Epidermal melanocyte (primary cell): ENCODE measurements at regions not wholly inside any gene's neighbourhood (a gene's known extent, or its start where the extent isn't known, plus 50 kb on each side); places are given as distances from the start of the nearest gene placed in this dataset.

Experiments
- DNase-seq: peaks from one replicate; pipeline ENCODE4 v3.0.0; 2011; ENCODE audit warnings: low spot score; ENCODE audit not compliant: insufficient read length

DNA sequence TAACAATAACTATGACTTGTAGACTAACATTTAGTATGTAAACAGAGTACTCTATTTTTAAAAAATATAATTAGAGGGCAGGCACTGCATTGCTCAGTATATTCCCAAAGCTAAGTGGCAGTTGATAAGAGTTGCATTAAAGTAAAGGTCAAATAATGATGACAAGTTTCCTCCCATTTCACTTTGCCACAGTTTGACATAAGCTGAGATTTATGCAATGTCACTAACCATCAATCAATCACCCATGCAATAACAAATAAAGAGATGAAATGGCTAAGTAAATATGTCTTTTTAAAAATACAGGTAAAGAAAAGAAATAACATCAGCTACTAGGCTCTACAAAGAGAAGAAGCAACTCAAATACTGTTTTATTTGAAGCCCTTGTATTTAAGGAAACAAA lies 673.4 kb downstream of the PCDH18 start:
- DNase-seq, result no peak

DNA sequence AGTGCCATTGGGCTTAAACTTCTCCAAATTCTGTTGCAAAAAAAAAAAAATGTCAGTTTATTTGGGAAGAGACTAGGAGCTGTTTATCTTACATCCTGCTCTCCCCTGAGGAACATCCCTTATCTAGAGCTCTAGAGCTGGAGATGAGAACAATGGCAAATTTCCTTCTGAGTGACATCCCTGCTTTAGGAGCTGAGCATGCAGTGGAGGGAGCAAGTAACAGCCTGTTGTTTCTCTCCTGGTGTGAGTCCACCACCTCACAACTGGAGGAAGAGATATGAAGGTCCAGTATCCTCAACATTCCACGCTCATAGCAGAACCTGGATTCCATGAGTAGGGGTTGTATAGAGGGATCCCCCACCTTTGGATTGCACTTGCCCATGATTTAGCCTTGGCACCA lies 676.4 kb downstream of the PCDH18 start:
- no peak for DNase-seq

DNA sequence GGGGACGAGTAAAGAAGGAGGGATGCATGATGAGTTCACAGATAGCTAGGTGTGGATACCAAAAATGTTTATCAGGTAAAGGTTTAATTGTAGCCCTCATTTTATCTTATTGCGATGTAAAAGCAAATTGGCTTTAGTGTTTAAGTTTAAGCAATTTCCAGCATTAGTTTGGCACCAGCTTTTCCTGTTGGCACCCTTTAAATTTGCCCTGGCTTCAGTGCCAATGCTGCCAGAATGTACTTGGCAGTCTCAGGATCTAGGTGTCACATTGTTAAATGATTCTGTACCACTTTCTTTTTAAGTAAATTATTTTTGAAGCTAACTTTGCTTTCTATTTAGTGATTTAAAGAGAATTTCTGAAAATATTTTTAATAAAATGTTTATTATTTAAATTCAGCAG lies 681.8 kb downstream of the PCDH18 start:
- no peak for DNase-seq

DNA sequence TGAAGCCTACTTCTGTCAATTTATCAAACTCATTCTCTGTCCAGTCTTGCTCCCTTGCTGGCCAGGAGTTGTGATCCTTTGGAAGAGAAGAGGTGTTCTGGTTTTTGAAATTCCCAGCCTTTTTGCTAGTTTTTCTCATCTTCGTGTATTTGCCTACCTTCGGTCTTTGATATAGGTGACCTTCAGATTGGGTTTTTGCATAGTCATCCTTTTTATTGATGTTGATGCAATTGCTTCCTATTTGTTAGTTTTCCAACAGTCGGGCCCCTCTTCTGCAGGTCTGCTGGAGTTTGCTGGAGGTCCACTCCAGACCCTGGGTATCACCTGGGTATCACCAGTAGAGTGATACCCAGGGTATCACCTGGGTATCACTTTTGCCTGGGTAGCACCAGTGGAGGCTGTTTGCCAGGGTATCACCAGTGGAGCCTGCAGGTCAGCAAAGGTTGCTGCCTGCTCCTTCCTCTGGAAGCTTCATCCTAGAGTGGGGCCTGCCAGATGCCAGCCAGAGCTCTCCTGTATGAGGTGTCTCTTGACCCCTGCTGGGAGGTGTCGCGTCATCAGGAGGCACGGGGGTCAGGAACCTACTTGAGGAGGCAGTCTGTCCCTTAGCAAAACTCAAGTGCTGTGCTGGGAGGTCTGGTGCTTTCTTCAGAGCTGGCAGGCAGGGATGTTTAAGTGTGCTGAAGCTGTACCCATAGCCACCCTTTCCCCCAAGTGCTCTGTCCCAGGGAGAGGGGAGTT lies 684.2 kb downstream of the PCDH18 start:
- DNase-seq, result no peak

DNA sequence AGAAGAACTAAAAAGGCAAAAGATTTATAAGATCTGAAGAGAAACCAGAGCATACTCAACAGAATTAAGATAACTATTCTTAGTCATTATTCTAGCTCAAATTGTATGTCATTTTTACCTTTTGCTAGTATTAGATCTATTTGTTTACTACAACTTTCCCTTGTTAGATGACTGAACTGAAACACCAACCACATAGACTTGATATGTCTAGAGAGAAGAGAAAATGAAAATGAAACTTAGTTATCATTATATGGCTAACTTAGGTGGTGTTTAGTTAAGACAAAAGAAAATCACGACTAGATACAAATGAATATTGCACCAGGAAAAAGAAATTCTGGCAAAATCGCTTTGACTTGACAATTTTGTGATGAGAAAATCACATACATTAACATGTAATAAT lies 690.8 kb downstream of the PCDH18 start:
- DNase-seq, result no peak

DNA sequence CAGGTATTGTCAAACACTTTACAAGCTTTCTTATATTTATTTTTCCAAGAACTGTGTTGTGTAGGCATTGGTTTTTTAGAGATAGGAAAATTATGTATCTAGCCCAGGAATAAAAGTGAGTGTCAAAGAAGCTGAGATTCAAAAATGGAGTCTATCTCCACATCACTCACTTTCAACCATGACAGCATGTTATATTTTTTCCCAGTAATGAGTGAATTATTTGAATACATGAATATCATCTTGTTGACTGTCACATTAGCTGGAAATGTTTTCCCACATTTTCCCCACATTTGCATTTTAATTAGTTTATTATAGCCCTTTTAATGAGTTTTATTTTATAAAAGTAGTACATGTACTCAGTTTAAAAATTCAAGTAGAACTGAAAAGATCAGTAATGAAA lies 693.7 kb downstream of the PCDH18 start:
- no peak for DNase-seq

DNA sequence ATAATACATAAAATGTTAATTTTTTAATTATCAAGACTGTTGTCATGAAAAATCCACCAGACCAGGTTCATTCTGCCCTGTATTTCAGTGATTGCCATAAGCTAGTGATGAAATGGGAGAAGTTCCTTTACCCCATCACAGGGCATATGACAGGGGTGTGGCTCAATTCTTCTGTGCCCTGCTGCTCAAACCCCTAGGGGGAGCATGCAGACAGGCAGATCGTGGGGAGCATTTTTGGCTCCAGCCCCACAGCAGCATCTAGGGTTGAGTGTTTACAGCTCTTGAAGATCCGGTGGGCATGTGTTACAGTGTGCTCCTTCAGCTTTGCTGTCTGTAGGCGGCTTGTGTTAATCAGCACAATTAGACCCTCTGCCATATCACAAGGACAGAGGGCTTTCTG lies 700.7 kb downstream of the PCDH18 start:
- DNase-seq, result no peak

DNA sequence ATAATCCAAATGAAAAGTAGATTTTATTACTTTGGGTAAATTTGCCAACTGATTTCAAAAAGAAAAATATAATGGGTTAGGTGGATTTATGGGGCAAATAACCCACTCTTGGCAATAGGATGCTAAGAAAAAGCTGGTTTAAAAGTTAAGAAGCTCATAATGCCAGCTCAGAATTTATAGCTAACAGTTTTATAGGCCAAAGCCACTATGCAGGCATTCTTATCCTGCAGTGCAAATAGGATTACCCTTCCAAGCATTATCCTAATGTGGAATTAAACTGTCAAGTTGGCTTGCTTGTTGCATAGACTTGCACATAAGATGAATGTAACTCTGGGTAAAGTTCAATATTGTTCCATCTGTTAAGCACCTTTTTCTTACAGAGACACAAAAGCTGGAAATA lies 703.0 kb downstream of the PCDH18 start:
- no peak for DNase-seq

DNA sequence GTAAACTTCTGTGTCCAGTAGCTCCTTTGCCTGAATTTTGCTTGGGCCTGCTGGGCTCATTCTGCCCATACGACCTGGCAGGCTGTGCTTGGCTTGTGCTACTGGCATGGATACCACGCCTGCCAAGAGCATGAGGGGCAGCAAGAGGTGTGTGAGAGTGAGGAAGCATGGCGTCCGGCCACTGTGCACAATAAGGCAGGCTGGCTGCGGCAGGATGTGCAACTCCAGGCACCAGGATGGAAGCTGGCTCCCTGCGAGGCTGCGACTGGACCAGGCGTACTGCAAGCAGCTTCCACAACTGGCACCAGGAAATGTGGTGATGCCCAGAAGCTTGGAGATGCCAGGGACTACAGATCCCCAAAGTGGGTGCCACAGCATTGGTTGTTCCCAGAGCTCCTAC lies 709.3 kb downstream of the PCDH18 start:
- DNase-seq, result no peak

DNA sequence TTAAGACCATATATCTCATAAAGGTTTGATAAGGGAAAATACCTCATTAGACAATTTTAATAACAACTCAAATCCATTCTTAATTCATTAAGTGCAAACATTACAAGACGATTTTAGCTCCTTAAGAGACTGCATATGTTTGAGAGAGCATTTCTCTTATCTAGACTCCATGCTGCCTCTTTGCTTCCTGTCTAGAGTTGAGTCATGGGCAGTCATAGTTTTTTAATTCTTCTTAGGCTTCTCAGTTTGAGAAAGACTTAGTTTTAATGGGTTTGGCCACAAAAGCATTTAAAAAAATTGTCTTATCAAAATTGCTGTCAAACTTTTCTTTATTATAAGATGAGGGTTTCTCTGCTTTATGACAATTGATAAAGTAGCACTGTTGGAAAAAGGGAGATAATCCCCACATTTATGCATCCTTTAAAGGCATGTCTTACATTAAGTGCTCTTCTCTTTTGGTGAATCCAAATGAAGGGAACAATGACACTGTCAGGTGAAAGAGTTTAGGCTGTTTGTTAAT lies 713.4 kb downstream of the PCDH18 start:
- no peak for DNase-seq

DNA sequence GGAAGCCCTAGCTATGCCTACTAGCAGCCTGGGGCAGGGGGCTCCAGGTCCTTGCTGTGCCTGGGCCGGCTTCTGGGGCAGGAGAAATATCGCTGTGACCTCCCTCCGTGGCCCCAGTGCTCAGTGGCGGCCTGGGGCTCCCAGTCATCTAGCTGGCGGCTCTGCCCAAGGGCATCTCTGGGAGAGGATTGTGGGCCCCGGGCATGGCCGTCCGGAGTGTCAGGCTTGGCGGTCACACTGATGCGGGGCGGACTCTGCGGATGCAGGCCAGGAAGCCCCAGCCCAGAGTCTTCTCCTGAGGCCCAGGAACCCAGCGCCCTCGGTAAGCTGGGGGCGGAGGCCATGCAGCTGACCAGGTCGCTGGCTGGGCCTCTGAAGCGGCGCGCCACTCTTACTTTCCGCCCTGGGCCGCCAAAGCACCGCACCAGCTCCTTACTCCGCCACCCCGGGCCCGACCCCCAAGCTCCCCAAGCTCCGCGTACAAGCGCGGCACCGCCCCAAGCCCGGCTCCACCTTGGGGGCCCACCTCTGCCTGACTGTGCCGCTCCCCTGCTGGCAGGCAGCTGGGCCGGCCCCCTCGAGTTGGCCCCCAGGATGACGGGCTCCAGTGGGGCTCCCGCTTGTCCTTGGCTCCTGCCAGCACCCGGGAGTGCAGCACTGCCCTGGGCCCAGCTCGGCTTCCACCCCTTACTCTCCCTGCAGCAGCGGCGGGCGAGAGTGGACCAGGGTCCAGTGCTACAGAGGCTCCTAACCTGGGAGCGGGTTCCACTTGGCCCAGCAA lies 720.0 kb downstream of the PCDH18 start:
- DNase-seq, result no peak

DNA sequence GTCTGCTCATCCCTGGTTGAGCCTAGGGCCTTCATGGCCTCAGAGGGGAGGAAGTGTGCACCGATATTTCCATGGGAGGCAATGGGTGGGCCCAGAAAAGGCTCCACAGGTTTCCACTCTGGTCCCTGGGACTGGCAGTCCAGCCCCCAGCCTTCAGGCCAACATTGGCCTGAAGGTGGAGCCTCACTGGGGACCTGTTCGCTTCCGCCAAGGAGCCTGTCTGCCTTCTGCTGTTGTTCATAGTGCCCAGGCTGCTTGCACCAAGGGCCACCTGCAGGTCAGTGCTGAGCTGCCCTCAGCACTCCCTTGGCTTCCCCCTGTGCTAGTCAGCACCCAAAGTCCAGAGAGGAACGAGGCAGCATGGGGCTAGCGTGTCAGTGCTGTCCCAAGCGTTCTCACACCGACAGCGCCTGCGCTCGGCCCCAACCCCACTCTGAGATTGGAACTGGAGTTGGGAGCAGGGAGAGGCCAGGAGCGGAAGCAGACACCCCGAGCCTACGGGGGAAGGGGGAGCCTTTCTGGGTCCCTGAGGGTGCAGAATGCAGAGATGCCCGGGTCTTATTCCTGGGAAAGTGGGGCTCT lies 720.7 kb downstream of the PCDH18 start:
- no peak for DNase-seq

DNA sequence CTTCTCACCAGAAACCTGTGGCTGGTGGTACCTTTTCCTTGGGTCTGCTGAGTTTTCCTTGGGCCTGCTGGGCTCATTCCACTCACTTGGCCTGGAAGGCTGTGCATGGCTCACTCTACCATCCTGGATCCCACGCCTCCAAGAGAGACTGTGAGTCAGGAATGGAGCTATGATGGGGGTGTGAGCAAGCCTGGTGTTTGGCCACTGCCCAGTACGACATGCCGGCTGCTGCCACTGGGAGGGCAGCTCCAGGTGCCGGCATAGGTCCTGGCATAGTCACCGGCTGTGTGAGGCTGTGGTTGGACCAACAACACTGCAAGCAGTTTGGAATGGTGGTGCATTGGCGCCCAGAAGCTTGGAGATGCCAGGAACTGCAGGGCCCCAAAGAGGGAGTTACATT lies 721.7 kb downstream of the PCDH18 start:
- no peak for DNase-seq

DNA sequence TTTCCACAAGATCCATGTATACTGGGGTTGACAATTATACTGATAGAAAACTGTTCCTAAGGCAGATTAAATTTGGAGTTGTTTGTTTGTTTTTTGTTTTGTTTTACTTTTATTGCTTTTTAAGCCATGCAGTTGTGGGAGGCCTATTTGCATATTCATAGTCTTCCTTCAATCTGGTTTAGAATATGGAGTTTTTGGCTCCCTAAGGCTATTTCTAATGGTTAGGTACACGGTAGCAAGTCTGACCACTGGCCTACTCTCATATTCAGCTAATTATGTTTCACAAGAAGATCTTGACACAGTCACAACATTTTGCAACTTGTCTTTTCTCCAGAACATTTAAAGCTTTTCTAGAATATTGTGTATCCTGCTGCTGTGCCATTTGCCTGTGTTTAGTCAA lies 725.5 kb downstream of the PCDH18 start:
- DNase-seq, result no peak

DNA sequence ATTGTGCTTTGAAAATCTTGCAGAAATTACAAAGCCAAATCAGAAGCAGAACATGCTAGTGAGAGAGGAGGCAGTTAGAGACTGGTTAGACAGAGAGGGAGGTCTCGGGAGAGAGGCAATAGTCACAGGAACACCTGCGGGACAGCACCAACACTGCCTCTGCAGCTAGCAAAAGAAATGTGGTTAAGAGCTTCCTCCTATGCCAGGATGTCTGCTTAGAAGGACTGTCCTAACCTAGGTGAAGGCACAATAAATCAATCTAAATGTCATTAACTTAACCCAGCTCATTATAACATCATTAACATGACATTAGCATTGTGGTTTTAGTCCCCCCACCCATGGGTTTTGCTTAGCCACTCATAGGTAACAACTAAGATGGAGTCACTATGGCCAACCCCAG lies 726.7 kb downstream of the PCDH18 start:
- DNase-seq, result no peak

DNA sequence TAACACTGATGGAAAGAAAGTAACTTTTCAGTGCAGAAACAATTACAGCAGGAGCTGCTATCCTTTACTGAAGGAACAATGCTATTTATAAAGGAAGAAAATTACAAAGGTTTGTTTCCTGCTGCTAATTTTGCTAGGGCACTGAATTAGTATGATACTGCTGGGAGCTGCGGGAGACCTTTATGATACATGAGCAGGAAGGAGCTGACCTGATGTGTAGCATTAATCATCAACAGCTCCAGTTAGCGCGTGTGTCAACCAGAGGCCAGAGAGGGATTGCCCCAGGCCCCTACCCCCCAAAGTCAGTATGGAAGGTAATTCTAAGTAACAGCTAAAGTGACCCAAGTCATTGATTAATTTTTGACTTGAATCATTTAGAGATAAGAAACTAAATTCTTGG lies 728.9 kb downstream of the PCDH18 start:
- DNase-seq, result no peak

DNA sequence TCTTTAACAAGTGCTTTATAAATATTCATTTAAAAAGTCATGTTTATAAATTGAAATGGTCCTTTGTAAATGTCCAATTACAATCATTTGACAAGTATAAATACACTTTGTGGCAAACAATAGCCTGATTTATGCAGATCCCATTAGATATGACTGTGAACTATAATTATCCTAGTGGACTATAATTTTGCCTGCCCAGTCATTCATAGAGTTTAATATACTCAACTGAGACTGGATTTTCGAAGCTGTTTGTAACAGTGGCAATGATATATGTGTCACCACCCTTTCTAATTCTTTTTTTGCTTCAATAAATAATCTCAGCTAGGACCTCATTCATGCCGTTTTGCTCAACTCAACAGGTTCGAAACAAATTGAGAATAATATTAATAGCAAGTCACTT lies 732.0 kb downstream of the PCDH18 start:
- DNase-seq, result no peak

DNA sequence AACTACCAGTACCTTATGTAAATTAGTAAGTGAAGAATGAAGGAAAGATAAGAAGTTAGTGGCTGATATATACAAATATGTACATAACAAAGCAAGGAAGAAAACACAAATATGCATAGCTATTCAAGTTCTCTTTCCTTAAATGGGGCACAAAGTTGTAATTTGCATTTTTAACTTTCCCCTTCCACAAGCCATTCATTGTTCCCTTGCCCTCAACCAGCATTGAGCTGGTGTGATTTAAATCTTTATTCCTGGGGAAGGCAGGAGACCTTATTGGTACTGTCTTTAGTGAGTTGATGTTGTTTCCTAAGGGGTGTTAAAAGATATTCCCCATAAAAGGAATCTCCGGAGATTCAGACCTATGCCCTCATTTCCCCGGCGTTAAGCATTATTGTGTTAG lies 735.3 kb downstream of the PCDH18 start:
- no peak for DNase-seq

DNA sequence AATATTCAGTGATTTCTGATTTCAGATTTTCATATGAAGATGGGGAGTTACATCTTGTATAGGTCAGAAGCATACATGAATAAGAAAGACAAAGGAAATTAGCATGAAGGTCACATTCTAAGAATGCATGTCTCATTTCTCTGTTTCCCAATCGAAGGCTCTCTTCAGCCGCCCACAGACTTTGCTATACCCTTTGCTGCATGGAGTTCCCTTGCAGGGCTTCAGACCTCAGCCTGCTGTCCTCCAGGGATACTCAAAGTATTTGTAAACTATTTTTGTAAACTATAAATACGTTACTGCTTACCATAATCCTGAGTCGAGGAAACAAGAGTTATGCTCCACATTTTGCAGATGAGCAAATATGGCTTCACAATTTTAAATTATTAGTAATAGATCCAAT lies 738.4 kb downstream of the PCDH18 start:
- DNase-seq, result no peak

DNA sequence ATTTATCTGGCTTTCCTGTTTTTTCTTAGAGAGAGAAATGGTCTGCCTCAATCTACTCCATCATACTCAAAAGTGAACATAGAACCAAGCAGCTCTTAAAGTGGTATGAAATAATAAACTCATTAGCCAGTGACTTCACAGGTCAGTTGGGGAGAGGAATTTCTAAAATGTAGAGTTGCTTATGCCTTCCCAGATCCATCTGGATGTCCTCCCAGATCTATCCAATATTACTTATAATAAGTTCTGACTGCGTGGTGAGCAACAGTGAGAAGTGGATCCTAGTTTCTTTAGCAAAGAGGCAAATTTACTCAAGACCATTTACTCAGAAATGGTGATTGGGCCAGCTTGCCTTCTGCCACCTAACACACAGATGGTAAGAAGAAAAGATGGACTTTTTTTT lies 748.0 kb downstream of the PCDH18 start:
- DNase-seq, result no peak

DNA sequence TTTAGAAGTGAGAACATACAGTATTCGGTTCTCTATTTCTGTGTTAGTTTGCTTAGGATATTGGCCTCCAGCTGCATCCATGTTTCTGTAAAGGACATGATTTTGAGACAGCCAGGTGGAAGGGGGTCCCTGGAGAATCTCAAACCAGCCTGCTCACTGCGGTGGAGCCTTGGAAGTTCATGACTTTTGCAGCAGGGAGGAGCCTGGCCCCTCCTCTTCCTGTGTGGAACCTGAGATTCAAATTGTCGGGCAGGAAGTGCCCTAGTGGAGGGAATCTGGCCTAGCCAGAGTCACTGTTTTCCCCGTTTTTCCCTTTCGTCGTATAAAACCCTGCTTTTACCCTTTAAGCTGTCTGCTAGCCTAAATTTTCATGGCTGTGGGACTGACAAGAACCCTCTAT lies 762.6 kb downstream of the PCDH18 start:
- no peak for DNase-seq

DNA sequence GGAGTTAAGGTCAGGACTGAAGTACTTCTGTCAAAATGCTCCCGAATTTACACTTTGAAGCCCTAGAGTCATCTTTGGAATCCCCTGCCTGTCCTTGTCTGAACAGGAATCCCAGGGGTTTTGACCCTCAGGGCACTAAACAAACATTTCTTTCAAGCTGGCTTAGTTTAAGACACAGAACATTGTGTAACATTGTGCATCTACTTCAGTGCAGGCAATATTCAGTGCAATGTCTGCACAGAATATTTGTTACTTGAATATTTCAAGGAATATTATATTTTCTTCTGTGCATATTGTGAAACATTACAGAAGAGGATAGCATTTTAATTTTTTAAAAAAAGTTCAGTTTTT lies 763.4 kb downstream of the PCDH18 start:
- no peak for DNase-seq
